ENCODE measurements at regions not wholly inside any gene's neighbourhood (a gene's known extent, or its start where the extent isn't known, plus 50 kb on each side); places are given as distances from the start of the nearest gene placed in this dataset.

- POLR2A ChIA-PET (ENCODE audit: unreplicated experiment) = no interaction called here
- no peak for TF ChIP-seq EZH2 (IDR thresholded peaks at IDR 0.05; ENCODE audit: low read depth)
- no peak for TF ChIP-seq CTCF (conservative IDR thresholded peaks at IDR 0.05)
- Histone ChIP-seq H3K4me3 (no peak overlapping the region), H2AFZ (no peak overlapping the region), H3K4me2 (no peak overlapping the region), H3K36me3 (ENCODE audit: low read depth) (no peaks in the 10 kb centered on the region), H3K4me1 (replicated peaks; ENCODE audit: insufficient read depth) (no peaks in the 10 kb centered on the region), H4K20me1 (ENCODE audit: insufficient read depth) (no peaks in the 10 kb centered on the region), H3K27me3 (ENCODE audit: insufficient read depth, low read depth) (no peaks in the 10 kb centered on the region), H3K9me2 (ENCODE audit: insufficient read depth) (no peaks in the 10 kb centered on the region), H3K27ac (no peak overlapping the region), H3K9me3 (ENCODE audit: insufficient read depth, low read depth) (no peaks in the 10 kb centered on the region), H3F3A (ENCODE audit: insufficient read depth, low read depth) (no peaks in the 10 kb centered on the region), H3K79me2 (ENCODE audit: low read depth) (no peaks in the 10 kb centered on the region)
- CTCF ChIA-PET = no interaction called here
- intact Hi-C loops (cut with micrococcal nuclease; ENCODE audit: unreplicated experiment) = no loop called here
- BruUV-seq (replicated peaks) = no TSS peak
- no peak for DNase-seq
These were observed 1794.0 kb downstream of the STIM2 start for GRCh38 chr4:28654618-28655017.

GRCh38 chr4:28665306-28665705 is 1804.7 kb downstream of the STIM2 start:
- Histone ChIP-seq H4K20me1 (ENCODE audit: insufficient read depth) (no peaks in the 10 kb centered on the region), H3K9me2 (ENCODE audit: insufficient read depth) (no peaks in the 10 kb centered on the region), H3K4me3 (no peak overlapping the region), H3K4me1 (replicated peaks; ENCODE audit: insufficient read depth) (no peaks in the 10 kb centered on the region), H3K27ac (no peak overlapping the region), H3F3A (ENCODE audit: insufficient read depth, low read depth) (no peaks in the 10 kb centered on the region), H3K9me3 (ENCODE audit: insufficient read depth, low read depth) (no peaks in the 10 kb centered on the region), H3K27me3 (ENCODE audit: insufficient read depth, low read depth) (no peaks in the 10 kb centered on the region), H3K36me3 (ENCODE audit: low read depth) (no peaks in the 10 kb centered on the region), H3K79me2 (ENCODE audit: low read depth) (no peaks in the 10 kb centered on the region), H2AFZ (no peak overlapping the region), H3K4me2 (no peak overlapping the region)
- DNase-seq = no peak
- ChIA-PET POLR2A (ENCODE audit: unreplicated experiment) (no interaction called here), CTCF (no interaction called here)
- intact Hi-C loops (cut with micrococcal nuclease; ENCODE audit: unreplicated experiment) = no loop called here
- BruUV-seq (replicated peaks) = no TSS peak
- TF ChIP-seq CTCF (conservative IDR thresholded peaks at IDR 0.05) (no peak), EZH2 (IDR thresholded peaks at IDR 0.05; ENCODE audit: low read depth) (no peak)

- BruUV-seq (replicated peaks) = no TSS peak
- no peak for DNase-seq
- H3K27ac ChIP-seq = no peak overlapping the region
- no peaks in the 10 kb centered on the region for H3K36me3 ChIP-seq (ENCODE audit: low read depth)
- no peak overlapping the region for H3K4me3 ChIP-seq
- POLR2A ChIA-PET (ENCODE audit: unreplicated experiment) = no interaction called here
- no peaks in the 10 kb centered on the region for H3F3A ChIP-seq (ENCODE audit: insufficient read depth, low read depth)
- H3K27me3 ChIP-seq (ENCODE audit: insufficient read depth, low read depth) = no peaks in the 10 kb centered on the region
- no peaks in the 10 kb centered on the region for H3K9me3 ChIP-seq (ENCODE audit: insufficient read depth, low read depth)
- no peaks in the 10 kb centered on the region for H4K20me1 ChIP-seq (ENCODE audit: insufficient read depth)
- TF ChIP-seq CTCF (conservative IDR thresholded peaks at IDR 0.05) (no peak), EZH2 (IDR thresholded peaks at IDR 0.05; ENCODE audit: low read depth) (no peak)
- CTCF ChIA-PET = no interaction called here
- H3K4me2 ChIP-seq = no peak overlapping the region
- intact Hi-C loops (cut with micrococcal nuclease; ENCODE audit: unreplicated experiment) = no loop called here
- H2AFZ ChIP-seq = no peak overlapping the region
- no peaks in the 10 kb centered on the region for H3K9me2 ChIP-seq (ENCODE audit: insufficient read depth)
- no peaks in the 10 kb centered on the region for H3K4me1 ChIP-seq (replicated peaks; ENCODE audit: insufficient read depth)
- no peaks in the 10 kb centered on the region for H3K79me2 ChIP-seq (ENCODE audit: low read depth)
These were observed 1814.9 kb downstream of the STIM2 start for GRCh38 chr4:28675582-28675981.
